ENCODE measurements at regions not wholly inside any gene's neighbourhood (a gene's known extent, or its start where the extent isn't known, plus 50 kb on each side); places are given as distances from the start of the nearest gene placed in this dataset.

DNA sequence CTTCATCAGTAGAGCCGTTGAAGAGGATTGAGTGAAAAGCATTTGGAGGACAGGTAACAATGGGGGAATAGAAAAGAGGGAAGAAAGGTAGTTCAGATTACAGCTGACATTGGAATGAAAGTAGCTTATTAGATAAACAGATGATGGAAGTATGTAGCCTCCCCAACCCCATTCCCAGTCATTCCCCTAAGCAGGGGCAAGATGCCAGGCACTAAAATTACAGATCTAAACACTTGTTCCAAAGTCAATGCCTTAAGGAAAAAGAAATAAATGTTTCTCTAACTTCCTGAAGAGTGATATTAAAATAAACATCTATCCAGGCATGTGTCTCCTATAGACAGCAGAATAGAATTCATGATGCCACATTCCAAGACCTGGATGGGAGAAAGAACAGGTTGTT, 350.8 kb downstream of the PDGFC start:
- H3K4me3 ChIP-seq (ENCODE audit: insufficient read depth, low read depth, low read length) = no peak overlapping the region
- no peak overlapping the region for H2BK20ac ChIP-seq (ENCODE audit: low read depth, low read length)
- H3K4me2 ChIP-seq (ENCODE audit: low read depth, low read length) = no peak overlapping the region
- no peak overlapping the region for H3K18ac ChIP-seq (ENCODE audit: low read depth, low read length)
- no peaks in the 10 kb centered on the region for H3K36me3 ChIP-seq (ENCODE audit: control insufficient read depth, insufficient read depth, low read length)
- no peaks in the 10 kb centered on the region for H3K9me1 ChIP-seq (ENCODE audit: insufficient read depth, low read length)
- H3K9ac ChIP-seq (ENCODE audit: low read depth, low read length) = no peak overlapping the region
- H3K23ac ChIP-seq (ENCODE audit: low read depth, low read length) = no peak overlapping the region
- no peaks in the 10 kb centered on the region for H3K9me3 ChIP-seq (ENCODE audit: control insufficient read depth, insufficient read depth, low read length)
- no peak overlapping the region for H2BK120ac ChIP-seq (ENCODE audit: low read depth, low read length)
- H3K56ac ChIP-seq (ENCODE audit: extremely low read depth, insufficient read depth, low read length) = no peak overlapping the region
- no peak overlapping the region for H2AK5ac ChIP-seq (ENCODE audit: low read depth, low read length)
- TF ChIP-seq, protein P1, sequence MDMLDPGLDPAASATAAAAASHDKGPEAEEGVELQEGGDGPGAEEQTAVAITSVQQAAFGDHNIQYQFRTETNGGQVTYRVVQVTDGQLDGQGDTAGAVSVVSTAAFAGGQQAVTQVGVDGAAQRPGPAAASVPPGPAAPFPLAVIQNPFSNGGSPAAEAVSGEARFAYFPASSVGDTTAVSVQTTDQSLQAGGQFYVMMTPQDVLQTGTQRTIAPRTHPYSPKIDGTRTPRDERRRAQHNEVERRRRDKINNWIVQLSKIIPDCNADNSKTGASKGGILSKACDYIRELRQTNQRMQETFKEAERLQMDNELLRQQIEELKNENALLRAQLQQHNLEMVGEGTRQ (IDR thresholded peaks at IDR 0.05; ENCODE audit: low read depth, low read length) = no peak
- TF ChIP-seq FOS (IDR thresholded peaks at IDR 0.05; ENCODE audit: low read depth, low read length) (no peak), MXI1 (IDR thresholded peaks at IDR 0.05; ENCODE audit: borderline replicate concordance, low read depth, low read length) (no peak), CEBPB (IDR thresholded peaks at IDR 0.05; ENCODE audit: low read depth, low read length) (no peak)
- TF ChIP-seq, protein P2, sequence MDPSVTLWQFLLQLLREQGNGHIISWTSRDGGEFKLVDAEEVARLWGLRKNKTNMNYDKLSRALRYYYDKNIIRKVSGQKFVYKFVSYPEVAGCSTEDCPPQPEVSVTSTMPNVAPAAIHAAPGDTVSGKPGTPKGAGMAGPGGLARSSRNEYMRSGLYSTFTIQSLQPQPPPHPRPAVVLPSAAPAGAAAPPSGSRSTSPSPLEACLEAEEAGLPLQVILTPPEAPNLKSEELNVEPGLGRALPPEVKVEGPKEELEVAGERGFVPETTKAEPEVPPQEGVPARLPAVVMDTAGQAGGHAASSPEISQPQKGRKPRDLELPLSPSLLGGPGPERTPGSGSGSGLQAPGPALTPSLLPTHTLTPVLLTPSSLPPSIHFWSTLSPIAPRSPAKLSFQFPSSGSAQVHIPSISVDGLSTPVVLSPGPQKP (IDR thresholded peaks at IDR 0.05; ENCODE audit: borderline replicate concordance, low read depth, low read length) = no peak
- DNase-seq (no peak), ATAC-seq (ENCODE audit: low read depth) (peak; percentile 40)
- no peak overlapping the region for H2BK5ac ChIP-seq (ENCODE audit: low read depth, low read length, poor library complexity, severe bottlenecking)
- no peaks in the 10 kb centered on the region for H3K79me1 ChIP-seq (ENCODE audit: low read depth in 1 of 2, low read length in 2 of 2)
- no TSS peak for BruUV-seq (replicated peaks)
- H2AK9ac ChIP-seq (replicated peaks; ENCODE audit: low read depth, low read length, poor library complexity) = no peak overlapping the region
- POLR2A ChIA-PET (ENCODE audit: unreplicated experiment) = no interaction called here
- H4K8ac ChIP-seq (ENCODE audit: low read depth in 2 of 2, low read length in 2 of 2) = no peak overlapping the region
- H3K4ac ChIP-seq (ENCODE audit: low read depth, low read length) = no peak overlapping the region
- in situ Hi-C loops (cut with MboI; ENCODE audit: low sequenced_read_pairs) (no loop called here), intact Hi-C loops (cut with micrococcal nuclease) (no loop called here), dilution Hi-C loops (cut with HindIII; ENCODE audit: low sequenced_read_pairs, unreplicated experiment) (no loop called here)
- H4K5ac ChIP-seq (ENCODE audit: low read depth, low read length) = no peak overlapping the region
- CTCF ChIA-PET = interaction anchor here (0.6 kb wide), 1 partner anchor 54 kb away, joined by 3 read pairs; no protein-coding TSS in a partner anchor
- H3K27me3 ChIP-seq (ENCODE audit: control insufficient read depth, insufficient read depth, low read length) = no peaks in the 10 kb centered on the region
- no peaks in the 10 kb centered on the region for H3K4me1 ChIP-seq (ENCODE audit: control insufficient read depth, insufficient read depth, low read length)
- H2AFZ ChIP-seq (replicated peaks; ENCODE audit: low read length, poor library complexity) = no peak overlapping the region
- H4K20me1 ChIP-seq (ENCODE audit: insufficient read depth, low read length) = no peaks in the 10 kb centered on the region
- no peak overlapping the region for H3K14ac ChIP-seq (replicated peaks; ENCODE audit: low read depth, low read length)
- no peak overlapping the region for H2BK15ac ChIP-seq (ENCODE audit: low read depth, low read length)
- no peak overlapping the region for H3K27ac ChIP-seq (ENCODE audit: insufficient read depth, low read length)
- WGBS, 2 experiments (ENCODE audit: extremely low coverage in 2 of 2, insufficient read length in 1 of 2) = 100% methylated on average over 1 of the region's 1 CpG; no CpG with 5 or more reads in 1 of the 2 experiments
- H4K91ac ChIP-seq (ENCODE audit: insufficient read depth, low read depth, low read length) = no peak overlapping the region
